ENCODE measurements at regions not wholly inside any gene's neighbourhood (a gene's known extent, or its start where the extent isn't known, plus 50 kb on each side); places are given as distances from the start of the nearest gene placed in this dataset.

DNA sequence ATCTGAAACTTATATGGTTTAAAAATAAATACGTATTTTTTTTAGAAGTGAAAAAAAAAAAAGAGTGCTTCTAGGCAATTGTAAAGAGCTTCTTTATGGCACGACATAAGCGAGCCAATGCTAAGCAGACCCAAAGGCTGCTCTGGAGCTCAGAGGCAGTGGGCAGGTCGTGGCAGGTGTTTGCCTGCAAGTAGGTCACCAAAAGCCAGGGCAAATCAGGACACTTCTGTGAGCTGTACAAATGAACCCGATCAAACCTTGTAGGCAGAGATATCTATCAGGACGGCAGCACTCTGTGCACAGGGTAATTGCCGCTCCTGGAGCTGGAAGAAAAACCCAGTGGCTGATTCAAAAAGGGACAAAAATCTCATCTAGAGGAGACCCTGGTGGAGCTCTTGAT, 75.9 kb downstream of the IRX2 start:
- FAIRE-seq, result no peak
- POLR2A ChIA-PET, result no interaction called here
- dilution Hi-C loops (cut with MboI; ENCODE audit: extremely low pct_ligation_motif_present, low sequenced_read_pairs), result no loop called here

GRCh38 chr5:2674456-2674855, 77.0 kb downstream of the IRX2 start:
- no peak overlapping the region for H3K27ac ChIP-seq (ENCODE audit: insufficient read depth, low read depth, low read length)
- H3K9me3 ChIP-seq (replicated peaks; ENCODE audit: control insufficient read depth, insufficient read depth, low read length), result peaks cover 4% of the 10 kb centered on the region
- H4K20me1 ChIP-seq (replicated peaks; ENCODE audit: control insufficient read depth, extremely low read depth, insufficient read depth, low read length), result no peaks in the 10 kb centered on the region
- no peaks in the 10 kb centered on the region for H3K36me3 ChIP-seq (ENCODE audit: control insufficient read depth in 2 of 2, extremely low read depth in 1 of 2, insufficient read depth in 2 of 2, low read length in 2 of 2)
- H3K79me2 ChIP-seq (ENCODE audit: control insufficient read depth, insufficient read depth, low read length), result no peaks in the 10 kb centered on the region
- H3K9me1 ChIP-seq (replicated peaks; ENCODE audit: control insufficient read depth, extremely low read depth, insufficient read depth, low read length), result no peaks in the 10 kb centered on the region
- TF ChIP-seq GATA2 (IDR thresholded peaks at IDR 0.05; ENCODE audit: insufficient read depth, insufficient read length, low read depth, low read length), result no peak
- no peak for TF ChIP-seq POLR2A (IDR thresholded peaks at IDR 0.05; ENCODE audit: low read depth, low read length)
- no peak for TF ChIP-seq MYC (IDR thresholded peaks at IDR 0.05; ENCODE audit: low read depth, low read length)
- no peak for TF ChIP-seq JUN (IDR thresholded peaks at IDR 0.05; ENCODE audit: borderline replicate concordance, insufficient read depth, insufficient read length, low read depth)
- TF ChIP-seq, protein P1, sequence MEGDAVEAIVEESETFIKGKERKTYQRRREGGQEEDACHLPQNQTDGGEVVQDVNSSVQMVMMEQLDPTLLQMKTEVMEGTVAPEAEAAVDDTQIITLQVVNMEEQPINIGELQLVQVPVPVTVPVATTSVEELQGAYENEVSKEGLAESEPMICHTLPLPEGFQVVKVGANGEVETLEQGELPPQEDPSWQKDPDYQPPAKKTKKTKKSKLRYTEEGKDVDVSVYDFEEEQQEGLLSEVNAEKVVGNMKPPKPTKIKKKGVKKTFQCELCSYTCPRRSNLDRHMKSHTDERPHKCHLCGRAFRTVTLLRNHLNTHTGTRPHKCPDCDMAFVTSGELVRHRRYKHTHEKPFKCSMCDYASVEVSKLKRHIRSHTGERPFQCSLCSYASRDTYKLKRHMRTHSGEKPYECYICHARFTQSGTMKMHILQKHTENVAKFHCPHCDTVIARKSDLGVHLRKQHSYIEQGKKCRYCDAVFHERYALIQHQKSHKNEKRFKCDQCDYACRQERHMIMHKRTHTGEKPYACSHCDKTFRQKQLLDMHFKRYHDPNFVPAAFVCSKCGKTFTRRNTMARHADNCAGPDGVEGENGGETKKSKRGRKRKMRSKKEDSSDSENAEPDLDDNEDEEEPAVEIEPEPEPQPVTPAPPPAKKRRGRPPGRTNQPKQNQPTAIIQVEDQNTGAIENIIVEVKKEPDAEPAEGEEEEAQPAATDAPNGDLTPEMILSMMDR (IDR thresholded peaks at IDR 0.05; ENCODE audit: extremely low read depth in 1 of 2, insufficient read depth in 1 of 2, low read depth in 1 of 2, low read length in 2 of 2), result no peak
- TF ChIP-seq, protein P2, sequence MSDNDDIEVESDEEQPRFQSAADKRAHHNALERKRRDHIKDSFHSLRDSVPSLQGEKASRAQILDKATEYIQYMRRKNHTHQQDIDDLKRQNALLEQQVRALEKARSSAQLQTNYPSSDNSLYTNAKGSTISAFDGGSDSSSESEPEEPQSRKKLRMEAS (IDR thresholded peaks at IDR 0.05; ENCODE audit: insufficient read depth, insufficient read length), result no peak
- no peak for TF ChIP-seq POLR2AphosphoS5 (IDR thresholded peaks at IDR 0.05; ENCODE audit: insufficient read depth, low read depth, low read length)
- TF ChIP-seq EZH2 (IDR thresholded peaks at IDR 0.05; ENCODE audit: borderline replicate concordance, low read depth, low read length, severe bottlenecking), result no peak
- no peak for TF ChIP-seq FOS (IDR thresholded peaks at IDR 0.05; ENCODE audit: borderline replicate concordance, insufficient read depth, low read length)
- no peak for FAIRE-seq
- dilution Hi-C loops (cut with MboI; ENCODE audit: extremely low pct_ligation_motif_present, low sequenced_read_pairs), result no loop called here
- DNase-seq (ENCODE audit: low read depth, low spot score), result no peak
- H3K4me3 ChIP-seq (replicated peaks in 1 of 3; ENCODE audit: insufficient read depth in 1 of 3, low read depth in 1 of 3, low read length in 3 of 3), result no peak overlapping the region
- intact Hi-C loops (cut with micrococcal nuclease), result no loop called here
- CTCF ChIA-PET, result no interaction called here
- H3K9ac ChIP-seq (replicated peaks; ENCODE audit: extremely low read depth, insufficient read depth, low read length), result no peak overlapping the region
- H3K27me3 ChIP-seq (ENCODE audit: control insufficient read depth in 2 of 2, insufficient read depth in 2 of 2, low read length in 2 of 2), result no peaks in the 10 kb centered on the region
- no TSS peak for BruUV-seq (replicated peaks)
- no peak overlapping the region for H2AFZ ChIP-seq (ENCODE audit: low read depth, low read length)
- POLR2A ChIA-PET, result no interaction called here
- H3K4me1 ChIP-seq (ENCODE audit: control insufficient read depth, extremely low read depth, insufficient read depth, low read length), result no peaks in the 10 kb centered on the region
- no peak overlapping the region for H3K4me2 ChIP-seq (ENCODE audit: insufficient read depth, low read length)

More for the DNA sequence above, 75.9 kb downstream of the IRX2 start:
- H3K4me2 ChIP-seq (ENCODE audit: insufficient read depth, low read length), result no peak overlapping the region
- no peak for TF ChIP-seq GATA2 (IDR thresholded peaks at IDR 0.05; ENCODE audit: insufficient read depth, insufficient read length, low read depth, low read length)
- no peak for TF ChIP-seq POLR2A (IDR thresholded peaks at IDR 0.05; ENCODE audit: low read depth, low read length)
- no peak for TF ChIP-seq MYC (IDR thresholded peaks at IDR 0.05; ENCODE audit: low read depth, low read length)
- no peaks in the 10 kb centered on the region for H3K27me3 ChIP-seq (ENCODE audit: control insufficient read depth in 2 of 2, insufficient read depth in 2 of 2, low read length in 2 of 2)
- no peak overlapping the region for H2AFZ ChIP-seq (ENCODE audit: low read depth, low read length)
- DNase-seq (ENCODE audit: low read depth, low spot score), result no peak
- H3K4me1 ChIP-seq (ENCODE audit: control insufficient read depth, extremely low read depth, insufficient read depth, low read length), result no peaks in the 10 kb centered on the region
- no peaks in the 10 kb centered on the region for H3K36me3 ChIP-seq (ENCODE audit: control insufficient read depth in 2 of 2, extremely low read depth in 1 of 2, insufficient read depth in 2 of 2, low read length in 2 of 2)
- H3K9me1 ChIP-seq (replicated peaks; ENCODE audit: control insufficient read depth, extremely low read depth, insufficient read depth, low read length), result no peaks in the 10 kb centered on the region
- H4K20me1 ChIP-seq (replicated peaks; ENCODE audit: control insufficient read depth, extremely low read depth, insufficient read depth, low read length), result no peaks in the 10 kb centered on the region
- H3K4me3 ChIP-seq (replicated peaks in 1 of 3; ENCODE audit: insufficient read depth in 1 of 3, low read depth in 1 of 3, low read length in 3 of 3), result no peak overlapping the region
- BruUV-seq (replicated peaks), result no TSS peak
- no peak overlapping the region for H3K27ac ChIP-seq (ENCODE audit: insufficient read depth, low read depth, low read length)
- CTCF ChIA-PET, result no interaction called here
- no peaks in the 10 kb centered on the region for H3K79me2 ChIP-seq (ENCODE audit: control insufficient read depth, insufficient read depth, low read length)
- H3K9me3 ChIP-seq (replicated peaks; ENCODE audit: control insufficient read depth, insufficient read depth, low read length), result peaks cover 4% of the 10 kb centered on the region
- H3K9ac ChIP-seq (replicated peaks; ENCODE audit: extremely low read depth, insufficient read depth, low read length), result no peak overlapping the region
- intact Hi-C loops (cut with micrococcal nuclease), result no loop called here

Measured in endothelial cell of umbilical vein (primary cell).